Right cardiac atrium (tissue), 5 donors: ENCODE measurements at regions not wholly inside any gene's neighbourhood (a gene's known extent, or its start where the extent isn't known, plus 50 kb on each side); places are given as distances from the start of the nearest gene placed in this dataset.
A peak's percentile ranks its signal among the peaks of the same experiment; 100 is the strongest.

ENCODE experiments used
- ATAC-seq, 2 donors: fragments of 200-7000 bp; cut with Tn5 transposase; one replicate each; pipeline versions ENCODE4 v1.8.0 to v1.9.1; 2020; ENCODE audit warnings: moderate library complexity in 2 of 2, mild to moderate bottlenecking in 1 of 2
- DNase-seq, 3 donors: peaks; one replicate each; pipeline ENCODE4 v3.0.0-alpha.2; 2020
- H3K27ac ChIP-seq: one replicate; pipeline ENCODE4 v1.5.1; 2013; ENCODE audit warnings: mild to moderate bottlenecking, low read length, control low read depth, moderate library complexity
- H3K27me3 ChIP-seq: one replicate; pipeline ENCODE4 v1.6.1; 2013; ENCODE audit not compliant: control insufficient read depth, insufficient read depth
- H3K4me1 ChIP-seq: one replicate; pipeline ENCODE4 v1.6.1; 2013; ENCODE audit warnings: low read length; ENCODE audit not compliant: control insufficient read depth, insufficient read depth
- H3K4me3 ChIP-seq: one replicate; pipeline ENCODE4 v1.5.1; 2013; ENCODE audit warnings: low read length, control low read depth
- H3K9me3 ChIP-seq: one replicate; pipeline ENCODE4 v1.6.1; 2013; ENCODE audit warnings: low read length; ENCODE audit not compliant: control insufficient read depth
- WGBS: extraction: QIAGEN DNeasy Blood & Tissue Kit; methylation state at CpG from one replicate; pipeline ENCODE4 v1.1.7; 2013; 5-methylcytosine and 5-hydroxymethylcytosine counted together
- intact Hi-C, 4 donors: fragments of 100-400 bp; cut with DNase I; formaldehyde crosslinking; loops; one replicate each; pipeline versions ENCODE4 v1.11.0 to v1.14.0; 2022 to 2023
- donor health status: healthy with polysubstance abuse.
- donor health status: DM: no; HTN: yes; CAD: no.
- donor health status: DM: no; HTN: no; CAD: no.
- donor health status: DM: no; HTN: yes; CAD: no; lungs with severe emphysema.
- donor health status: DM: yes; HTN: yes; CAD: no.

DNA sequence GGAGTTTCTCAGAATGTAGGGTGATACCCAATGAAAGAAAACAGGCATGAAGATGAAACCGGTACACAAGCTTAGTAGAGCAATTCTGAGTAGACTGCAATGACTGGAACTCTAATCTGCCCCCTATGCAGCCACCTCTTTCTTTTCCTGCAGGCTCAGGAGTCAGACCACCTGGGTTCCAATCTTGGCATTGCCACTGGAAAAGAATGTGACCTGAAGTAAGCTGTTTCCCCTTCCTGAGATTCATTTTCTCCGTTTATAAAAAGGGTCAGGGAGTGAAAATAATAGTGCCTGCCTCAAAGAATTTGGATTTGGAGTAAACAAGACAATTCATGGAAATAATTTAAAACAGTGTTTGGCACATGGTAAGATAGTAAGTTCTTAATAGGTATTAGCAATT lies 1464.0 kb downstream of the PCDH7 start:
- WGBS = 49% methylated on average over 2 of the region's 2 CpGs
- no peak overlapping the region for H3K27ac ChIP-seq
- no peaks in the 10 kb centered on the region for H3K4me1 ChIP-seq
- intact Hi-C loops = no loop called here
- ATAC-seq = no peak
- H3K27me3 ChIP-seq = no peaks in the 10 kb centered on the region
- no peak overlapping the region for H3K4me3 ChIP-seq
- DNase-seq = no peak
- no peaks in the 10 kb centered on the region for H3K9me3 ChIP-seq

DNA sequence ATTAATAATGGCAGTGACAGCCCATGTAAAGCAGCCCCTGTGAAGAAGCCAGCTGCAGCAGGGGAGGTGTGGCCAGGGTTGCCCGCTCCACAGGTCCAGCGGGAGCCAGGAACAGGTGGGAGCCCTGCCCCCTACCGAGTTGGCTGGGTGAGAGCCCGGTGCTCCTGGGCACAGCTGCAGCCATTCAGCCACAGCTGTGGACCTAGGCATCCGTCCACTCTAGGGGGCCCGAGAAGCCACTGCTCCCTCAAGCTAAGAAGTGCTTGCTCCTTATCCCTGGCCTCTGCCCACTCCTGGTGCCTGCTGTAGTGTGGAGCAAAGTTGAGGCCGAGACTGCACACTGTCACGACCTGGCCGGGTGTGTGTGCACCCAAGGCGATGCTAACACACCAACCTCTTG lies 1469.0 kb downstream of the PCDH7 start:
- DNase-seq (no peak), ATAC-seq (no peak)
- intact Hi-C loops = no loop called here
- Histone ChIP-seq H3K4me1 (no peaks in the 10 kb centered on the region), H3K4me3 (no peak overlapping the region), H3K27me3 (no peaks in the 10 kb centered on the region), H3K27ac (no peak overlapping the region), H3K9me3 (no peaks in the 10 kb centered on the region)
- 92% methylated on average over 10 of the region's 10 CpGs for WGBS

DNA sequence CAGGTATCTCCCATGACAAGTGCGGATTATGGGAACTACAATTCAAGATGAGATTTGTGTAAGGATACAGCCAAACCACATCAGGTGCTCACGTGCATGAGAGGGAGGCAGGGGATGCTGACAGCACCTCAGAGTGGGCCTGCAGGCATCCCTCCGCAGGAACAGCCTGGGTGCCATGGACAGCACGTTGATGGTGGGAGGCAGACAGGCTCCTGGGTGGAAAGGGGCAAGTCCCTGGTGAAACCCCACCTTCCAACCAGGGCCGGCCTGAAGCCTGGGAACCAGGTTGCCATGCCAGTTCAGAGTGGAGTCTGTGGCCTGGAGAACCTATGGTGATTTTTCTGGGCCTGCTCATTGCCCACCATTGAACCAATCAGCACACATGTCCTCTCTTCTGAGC lies 1469.6 kb downstream of the PCDH7 start:
- no peaks in the 10 kb centered on the region for H3K27me3 ChIP-seq
- H3K9me3 ChIP-seq = no peaks in the 10 kb centered on the region
- no peaks in the 10 kb centered on the region for H3K4me1 ChIP-seq
- H3K27ac ChIP-seq = no peak overlapping the region
- ATAC-seq (no peak), DNase-seq (peak in 1 of 3 donors; percentile 46)
- intact Hi-C loops = no loop called here
- 87% methylated on average over 5 of the region's 5 CpGs for WGBS
- H3K4me3 ChIP-seq = no peak overlapping the region

DNA sequence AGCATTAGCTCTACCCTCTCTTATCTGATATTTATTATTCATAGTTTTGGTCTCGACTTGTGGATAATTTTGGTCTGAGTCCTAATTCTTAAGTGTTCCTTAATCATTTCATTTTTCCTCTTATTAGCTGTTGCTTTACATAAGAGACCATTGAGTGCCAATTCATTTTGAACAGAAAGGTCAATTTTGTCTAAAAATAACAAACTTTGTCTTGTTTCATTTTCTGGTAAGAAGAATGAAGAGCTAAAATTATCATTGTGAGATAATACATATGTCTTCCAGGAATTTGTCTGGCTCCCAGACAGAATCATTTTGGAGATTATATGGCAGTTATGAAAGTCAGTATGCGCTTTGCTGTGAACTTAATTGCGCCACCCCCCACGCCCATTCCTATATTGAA lies 1471.8 kb downstream of the PCDH7 start:
- intact Hi-C loops = no loop called here
- WGBS = 52% methylated on average over 4 of the region's 4 CpGs
- no peak overlapping the region for H3K27ac ChIP-seq
- ATAC-seq (no peak), DNase-seq (no peak)
- H3K4me1 ChIP-seq = no peaks in the 10 kb centered on the region
- H3K9me3 ChIP-seq = no peaks in the 10 kb centered on the region
- H3K27me3 ChIP-seq = no peaks in the 10 kb centered on the region
- no peak overlapping the region for H3K4me3 ChIP-seq

DNA sequence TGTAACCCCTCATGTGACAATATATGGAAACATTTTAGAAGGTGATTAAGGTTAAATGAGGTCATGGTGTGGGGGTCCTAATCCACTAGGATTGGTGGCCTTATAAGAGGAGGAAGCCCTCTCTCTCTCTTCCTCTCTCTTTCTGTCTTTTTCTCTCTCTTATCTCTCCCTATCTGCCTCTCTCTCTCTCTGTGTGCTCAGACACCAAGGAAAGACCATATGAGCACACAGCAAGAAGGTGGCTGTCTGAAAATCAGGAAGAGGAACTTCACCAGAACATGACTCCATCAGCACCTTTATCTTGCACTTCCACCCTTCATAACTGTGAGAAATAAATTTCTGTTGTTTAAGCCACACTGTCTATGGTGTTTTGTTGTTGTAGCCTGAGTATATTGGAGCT lies 1472.2 kb downstream of the PCDH7 start:
- Histone ChIP-seq H3K27me3 (no peaks in the 10 kb centered on the region), H3K9me3 (no peaks in the 10 kb centered on the region), H3K27ac (no peak overlapping the region), H3K4me1 (no peaks in the 10 kb centered on the region), H3K4me3 (no peak overlapping the region)
- ATAC-seq = no peak
- intact Hi-C loops = no loop called here
- no peak for DNase-seq

DNA sequence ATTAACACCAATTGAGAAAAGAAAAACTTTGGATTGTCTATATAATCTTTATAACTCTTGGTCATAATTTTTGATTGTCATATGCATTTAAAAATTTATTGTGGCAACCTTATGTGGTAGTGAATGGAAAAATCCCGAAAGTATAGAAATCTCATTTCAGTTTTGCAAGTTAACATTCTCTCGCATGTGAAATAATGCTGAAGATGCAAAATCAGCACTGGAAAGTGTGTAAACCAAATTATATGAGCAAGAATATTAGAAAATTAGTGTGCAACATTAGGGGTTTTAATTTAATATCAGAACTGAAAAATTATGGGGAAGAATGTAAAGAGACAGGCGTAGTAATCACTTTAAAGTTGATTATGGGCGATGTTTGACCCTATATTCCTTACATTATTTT lies 1472.8 kb downstream of the PCDH7 start:
- H3K4me3 ChIP-seq = no peak overlapping the region
- WGBS = 85% methylated on average over 4 of the region's 4 CpGs
- intact Hi-C loops = no loop called here

DNA sequence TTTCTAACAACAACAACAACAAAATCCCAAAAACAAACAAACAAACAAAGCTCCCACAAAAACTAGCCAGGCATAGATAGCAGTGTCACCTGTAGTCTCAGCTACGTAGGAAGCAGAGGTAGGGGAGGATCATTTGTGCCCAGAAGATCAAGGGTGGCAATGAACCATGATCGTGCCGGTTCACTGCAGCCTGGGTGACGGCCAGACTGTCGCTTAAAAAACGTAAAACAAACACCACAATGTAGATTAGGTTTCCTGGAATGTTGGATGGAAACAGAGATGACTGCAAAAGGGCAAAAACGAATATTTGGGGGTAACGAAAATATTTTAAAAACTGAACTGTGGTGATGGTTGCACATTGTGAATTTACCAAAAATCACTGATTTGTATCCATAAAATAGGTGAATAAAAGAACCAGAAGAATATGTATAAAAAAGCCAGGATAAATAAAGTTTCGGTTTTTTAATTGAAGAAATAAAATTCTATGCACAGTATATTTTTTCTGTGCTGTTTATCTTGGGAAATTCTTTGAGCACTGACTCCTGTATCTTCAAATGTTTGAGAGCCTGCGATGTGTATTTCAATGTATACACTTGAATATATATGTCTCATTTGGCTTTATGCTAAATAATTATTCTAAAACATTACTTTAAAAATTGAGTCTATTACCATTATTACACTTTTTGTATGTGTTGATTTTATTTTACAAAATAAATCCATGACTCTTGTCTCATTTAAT lies 1477.0 kb downstream of the PCDH7 start:
- no peaks in the 10 kb centered on the region for H3K9me3 ChIP-seq
- DNase-seq (no peak), ATAC-seq (no peak)
- intact Hi-C loops = no loop called here
- H3K4me1 ChIP-seq = no peaks in the 10 kb centered on the region
- no peak overlapping the region for H3K27ac ChIP-seq
- 65% methylated on average over 10 of the region's 10 CpGs for WGBS
- no peak overlapping the region for H3K4me3 ChIP-seq
- no peaks in the 10 kb centered on the region for H3K27me3 ChIP-seq

More for the DNA sequence above, 1472.8 kb downstream of the PCDH7 start:
- no peak for ATAC-seq
- DNase-seq = no peak
- Histone ChIP-seq H3K27ac (no peak overlapping the region), H3K4me1 (no peaks in the 10 kb centered on the region), H3K9me3 (no peaks in the 10 kb centered on the region), H3K27me3 (no peaks in the 10 kb centered on the region)

DNA sequence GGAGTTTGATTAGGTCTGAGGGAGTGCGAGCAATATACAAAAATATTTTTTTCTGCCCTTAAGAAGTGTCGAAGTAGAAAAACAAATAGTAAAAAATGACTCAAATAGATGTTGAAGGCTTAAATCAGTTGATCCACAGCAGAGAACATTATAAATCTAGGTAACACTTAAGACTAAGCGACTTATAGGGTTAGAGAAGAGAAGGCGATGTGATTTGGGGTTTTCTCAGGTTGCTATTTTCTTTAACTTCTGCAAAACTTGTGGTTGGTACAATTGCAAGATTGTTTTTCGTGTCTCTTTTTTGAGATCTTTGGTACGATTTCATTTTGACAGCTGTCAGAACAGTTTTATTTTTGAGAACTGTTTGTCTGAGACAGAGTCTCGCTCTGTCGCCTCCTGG lies 1479.5 kb downstream of the PCDH7 start:
- WGBS = 87% methylated on average over 8 of the region's 8 CpGs
- Histone ChIP-seq H3K9me3 (no peaks in the 10 kb centered on the region), H3K27ac (no peak overlapping the region), H3K4me1 (no peaks in the 10 kb centered on the region), H3K27me3 (no peaks in the 10 kb centered on the region), H3K4me3 (no peak overlapping the region)
- ATAC-seq (no peak), DNase-seq (no peak)
- intact Hi-C loops = no loop called here

DNA sequence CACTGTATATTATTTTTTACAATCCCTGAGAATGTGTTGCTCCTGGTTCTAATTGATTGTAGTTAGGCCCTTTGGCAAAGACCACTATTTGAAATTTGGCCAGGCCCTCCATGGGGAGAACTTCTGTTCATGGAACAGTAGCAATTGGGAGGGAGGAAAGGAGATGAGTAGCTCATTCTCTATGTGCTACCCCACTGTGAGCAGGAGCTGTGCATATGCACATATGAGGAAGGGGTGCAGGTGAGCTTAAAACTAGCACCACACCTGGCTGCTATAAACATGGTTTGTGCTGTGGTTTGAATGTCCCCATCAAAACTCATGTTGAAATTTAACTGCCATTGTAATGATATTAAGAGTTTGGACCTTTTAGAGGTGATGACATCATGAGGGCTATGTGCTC lies 1483.2 kb downstream of the PCDH7 start:
- DNase-seq = no peak
- H3K4me1 ChIP-seq = no peaks in the 10 kb centered on the region
- H3K27me3 ChIP-seq = no peaks in the 10 kb centered on the region
- no peak overlapping the region for H3K4me3 ChIP-seq
- H3K27ac ChIP-seq = no peak overlapping the region
- H3K9me3 ChIP-seq = no peaks in the 10 kb centered on the region
- intact Hi-C loops = no loop called here
- ATAC-seq = no peak

DNA sequence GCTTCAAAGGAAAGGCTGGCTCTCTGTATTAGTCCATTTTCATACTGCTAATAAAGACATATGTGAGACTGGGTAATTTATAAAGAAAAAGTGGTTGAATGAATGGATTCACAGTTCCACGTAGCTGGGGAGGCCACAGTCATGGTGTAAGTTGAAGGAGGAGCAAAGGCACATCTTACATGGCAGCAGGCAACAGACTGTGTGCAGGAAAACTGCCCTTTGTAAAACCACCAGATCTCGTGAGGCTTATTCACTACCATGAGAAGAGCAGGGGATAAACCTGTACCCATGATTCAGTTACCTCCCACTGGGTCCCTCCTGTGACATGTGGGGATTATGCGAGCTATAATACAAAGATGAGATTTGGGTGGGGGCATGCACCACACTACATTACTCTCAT lies 1486.6 kb downstream of the PCDH7 start:
- no peak overlapping the region for H3K4me3 ChIP-seq
- no peaks in the 10 kb centered on the region for H3K4me1 ChIP-seq
- WGBS = 60% methylated on average over 3 of the region's 3 CpGs
- DNase-seq (no peak), ATAC-seq (no peak)
- H3K9me3 ChIP-seq = no peaks in the 10 kb centered on the region
- intact Hi-C loops = no loop called here
- no peak overlapping the region for H3K27ac ChIP-seq
- H3K27me3 ChIP-seq = no peaks in the 10 kb centered on the region

DNA sequence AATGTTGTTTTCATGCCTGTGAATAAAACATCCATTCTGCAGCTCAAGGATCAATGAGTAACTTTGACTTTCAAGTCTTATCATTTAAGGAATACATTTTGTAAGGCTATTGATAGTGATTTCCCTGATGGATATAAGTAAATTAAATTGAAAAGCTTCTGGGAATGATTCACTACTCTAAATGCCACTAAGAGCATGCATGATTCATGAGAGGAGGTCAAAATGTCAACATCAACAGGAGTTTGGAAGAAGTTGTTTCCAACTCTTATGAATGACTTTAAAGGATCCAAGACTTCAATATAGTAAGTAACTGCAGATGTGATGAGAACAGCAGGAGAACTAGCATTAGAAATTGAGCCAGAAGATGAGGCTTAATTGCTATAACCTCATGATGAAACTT lies 1487.3 kb downstream of the PCDH7 start:
- H3K4me1 ChIP-seq = no peaks in the 10 kb centered on the region
- ATAC-seq (no peak), DNase-seq (no peak)
- H3K9me3 ChIP-seq = no peaks in the 10 kb centered on the region
- no peak overlapping the region for H3K27ac ChIP-seq
- intact Hi-C loops = no loop called here
- H3K4me3 ChIP-seq = no peak overlapping the region
- H3K27me3 ChIP-seq = no peaks in the 10 kb centered on the region

DNA sequence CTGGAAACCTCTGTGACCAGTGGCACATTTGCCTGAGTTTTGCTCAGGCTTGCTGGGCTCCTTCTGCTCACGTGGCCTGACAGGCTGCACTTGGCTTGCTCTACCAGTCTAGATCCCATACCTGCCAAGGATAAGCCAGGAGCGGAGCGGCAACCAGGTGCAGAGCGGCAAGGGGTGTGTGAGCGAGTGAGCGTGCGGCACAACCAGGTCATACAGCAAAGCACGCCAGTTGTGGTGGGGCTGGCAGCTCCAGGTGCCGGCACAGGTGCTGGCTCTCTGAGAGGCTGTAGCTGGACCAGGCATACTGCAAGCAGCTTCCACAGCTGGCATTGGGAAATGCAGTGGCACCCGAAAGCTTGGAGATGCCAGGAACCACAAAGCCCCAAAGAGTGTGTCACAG lies 1495.1 kb downstream of the PCDH7 start:
- no peaks in the 10 kb centered on the region for H3K4me1 ChIP-seq
- H3K27ac ChIP-seq = no peak overlapping the region
- H3K4me3 ChIP-seq = no peak overlapping the region
- H3K27me3 ChIP-seq = no peaks in the 10 kb centered on the region
- intact Hi-C loops = no loop called here
- ATAC-seq (no peak), DNase-seq (peak in 1 of 3 donors; percentile 33)
- WGBS = 92% methylated on average over 10 of the region's 10 CpGs
- no peaks in the 10 kb centered on the region for H3K9me3 ChIP-seq
